Activated CD4-positive, alpha-beta T cell treated with anti-CD3 and anti-CD28 coated beads for 48 hours (primary cell): ENCODE measurements at regions not wholly inside any gene's neighbourhood (a gene's known extent, or its start where the extent isn't known, plus 50 kb on each side); places are given as distances from the start of the nearest gene placed in this dataset.

Experiments
- DNase-seq: peaks from one replicate; pipeline ENCODE4 v3.0.0-alpha.2; 2020

DNA sequence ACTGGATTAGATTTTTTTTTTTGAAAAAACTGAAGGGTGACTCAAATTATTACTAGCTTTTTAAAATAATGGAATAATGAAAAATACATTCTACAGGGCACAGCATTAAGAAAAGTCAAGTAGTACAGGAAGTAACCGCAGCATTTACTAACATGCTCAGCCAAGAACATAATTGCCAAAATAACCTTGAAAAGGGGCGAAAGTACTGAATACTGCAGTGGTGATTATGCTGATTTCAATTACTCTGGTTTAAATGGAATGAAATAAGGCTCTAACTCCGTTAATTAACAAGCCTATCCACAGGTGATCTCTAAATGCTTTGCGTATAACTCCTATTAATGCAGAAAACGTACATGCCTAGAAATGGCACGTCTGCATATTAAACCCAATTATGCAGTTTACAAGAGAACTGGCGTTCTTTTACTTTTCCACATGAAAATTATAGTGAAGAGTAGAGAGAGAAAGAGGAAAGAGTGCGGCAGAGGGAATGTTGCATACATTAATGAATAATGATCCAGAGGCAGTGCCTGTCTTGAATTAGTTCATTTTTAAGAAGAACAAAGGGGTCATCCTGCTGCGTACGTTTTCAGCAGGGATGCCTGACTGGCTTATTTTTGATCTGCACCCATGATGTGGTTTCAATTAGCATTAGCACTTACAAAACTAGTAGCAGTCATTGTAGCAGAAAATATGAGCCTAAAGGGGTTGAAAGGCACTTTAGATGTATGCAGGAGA is 612.4 kb downstream of the NYAP2 start:
- no peak for DNase-seq

DNA sequence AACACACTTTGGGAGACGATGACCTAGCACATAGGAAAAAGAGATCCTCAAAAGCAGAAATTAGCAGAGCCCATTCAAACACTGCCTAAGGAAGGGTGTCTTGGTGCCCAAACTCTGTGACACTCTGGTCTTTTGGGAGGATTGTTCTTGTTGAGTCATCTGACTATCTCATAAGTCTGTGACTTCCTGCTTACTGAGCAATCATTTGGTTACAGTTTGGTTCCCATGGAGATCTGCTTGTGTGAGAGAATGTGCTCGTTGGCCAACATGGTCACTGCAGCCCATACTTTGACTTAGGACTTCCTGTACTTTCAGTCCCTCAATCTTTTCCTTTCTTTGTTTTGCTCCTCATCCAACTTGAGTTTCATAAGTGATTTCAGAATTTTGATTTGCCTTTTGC is 602.9 kb downstream of the NYAP2 start:
- DNase-seq, result no peak

DNA sequence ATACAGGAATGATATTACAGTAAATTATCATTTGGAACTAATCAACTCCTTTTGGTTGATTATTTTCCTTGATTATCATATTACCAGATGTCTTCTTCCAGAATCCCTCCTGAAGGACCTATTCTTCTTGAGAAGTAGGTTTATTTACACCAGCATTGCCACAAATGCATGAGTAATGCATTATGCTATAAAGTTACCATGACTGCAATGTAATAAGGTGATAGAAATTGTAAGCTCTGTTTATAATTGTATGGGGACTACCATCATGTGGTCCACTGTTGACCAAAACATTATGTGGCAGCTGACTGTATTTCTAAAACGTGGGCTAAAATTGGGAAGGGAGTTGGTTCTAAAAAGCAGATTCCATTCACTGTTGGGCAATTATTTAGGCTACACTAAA is 602.2 kb downstream of the NYAP2 start:
- no peak for DNase-seq

DNA sequence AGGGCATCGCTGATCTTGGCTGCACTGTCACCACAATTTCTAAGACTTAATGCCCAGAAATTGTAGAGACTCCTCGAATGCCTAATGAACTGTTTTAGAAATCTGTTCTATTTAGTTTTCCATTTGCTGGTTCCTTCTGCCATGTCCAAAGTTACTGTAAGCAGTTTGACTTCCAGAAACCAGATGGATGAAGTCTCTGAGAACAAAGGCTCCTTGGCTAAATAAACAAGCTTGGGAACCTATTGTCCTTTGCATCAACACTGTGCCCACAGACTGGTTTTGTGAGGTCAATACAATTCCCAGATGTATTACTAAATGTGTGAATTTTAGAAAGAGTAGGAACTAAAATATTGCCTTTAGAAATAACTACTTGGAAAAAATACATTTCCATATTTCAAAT is 600.2 kb downstream of the NYAP2 start:
- DNase-seq, result no peak

DNA sequence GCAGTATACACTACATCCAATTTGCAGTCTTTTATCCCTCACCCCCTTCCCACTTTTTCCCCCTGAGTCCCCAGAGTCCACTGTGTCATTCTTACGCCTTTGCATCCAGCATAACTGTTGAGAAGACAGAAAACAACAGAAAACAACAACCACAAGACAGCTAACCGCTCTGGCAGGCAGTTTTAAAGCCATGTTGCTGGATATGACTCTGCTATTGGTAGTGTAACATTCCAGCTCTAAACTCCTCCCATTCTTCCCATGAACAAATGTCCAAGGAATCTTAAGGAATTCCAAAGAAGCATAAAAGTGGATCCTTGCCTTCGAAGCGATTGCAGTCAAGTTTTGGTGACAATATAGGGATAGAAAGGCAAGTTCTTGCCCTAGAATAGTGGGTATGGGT is 599.1 kb downstream of the NYAP2 start:
- DNase-seq, result no peak

DNA sequence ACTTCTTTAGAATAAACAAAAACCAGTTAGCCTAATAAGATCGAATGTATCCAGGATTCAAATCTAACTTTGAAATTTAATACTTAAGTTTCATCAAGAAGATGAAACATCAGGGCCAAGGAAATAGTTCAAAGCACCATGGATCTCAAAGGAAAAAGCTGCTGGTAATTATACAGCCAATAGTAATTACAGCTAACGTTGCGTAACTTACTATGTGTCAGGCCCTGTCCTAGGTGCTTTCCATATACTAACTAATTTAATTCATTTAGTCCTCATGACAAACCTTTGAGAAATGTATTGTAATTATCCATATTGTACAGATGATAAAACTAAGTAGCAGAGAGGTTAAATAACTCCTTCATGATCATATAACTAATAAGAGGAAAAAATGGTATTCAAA is 598.6 kb downstream of the NYAP2 start:
- no peak for DNase-seq

DNA sequence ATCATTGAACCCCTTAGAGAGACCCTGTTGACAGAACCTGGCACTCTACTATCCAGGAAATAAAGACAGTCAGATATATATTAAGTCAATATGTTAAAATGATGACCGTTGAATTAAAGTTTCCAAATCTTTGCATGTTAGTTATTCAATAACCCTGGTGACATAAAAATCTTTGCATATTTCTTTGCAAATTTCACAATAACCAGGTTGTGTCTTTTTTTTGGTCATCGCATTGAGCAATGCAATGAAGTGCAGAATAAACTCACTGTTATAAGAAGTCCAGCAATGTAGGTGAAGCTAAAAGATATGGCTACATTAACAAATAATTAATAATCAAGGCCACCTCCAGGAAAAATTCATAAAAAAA is 596.9 kb downstream of the NYAP2 start:
- DNase-seq, result no peak

DNA sequence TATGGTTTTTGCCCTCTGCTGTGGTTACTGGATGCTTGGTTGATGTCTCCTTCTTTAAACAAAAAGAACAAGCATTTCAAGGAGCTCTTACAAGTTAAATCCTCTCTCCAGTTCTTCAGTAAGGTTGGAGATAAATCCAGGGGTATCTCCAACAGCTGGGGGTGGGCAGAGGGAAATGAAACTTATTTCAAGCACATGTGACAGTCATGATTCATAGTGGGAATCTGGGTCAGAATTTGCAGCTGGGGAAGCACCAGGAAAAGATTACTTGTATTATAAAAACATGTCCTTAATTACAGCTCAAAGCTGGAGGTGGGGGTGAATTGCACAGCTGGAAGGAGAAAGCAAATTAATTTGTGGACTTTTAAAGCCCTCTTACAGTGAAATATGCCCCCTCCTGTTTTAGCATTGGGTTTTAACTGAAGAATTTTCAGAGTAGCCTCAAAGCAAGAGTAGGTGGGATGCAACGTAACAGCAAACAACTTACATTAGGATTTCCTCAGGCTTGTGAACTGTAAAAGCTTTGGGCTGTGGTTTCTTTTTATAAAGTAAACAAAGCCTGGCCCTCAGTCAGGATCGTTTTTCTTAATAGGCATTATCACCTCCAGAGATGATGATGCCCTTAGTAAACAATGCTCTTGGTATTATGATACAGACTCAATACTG is 596.4 kb downstream of the NYAP2 start:
- no peak for DNase-seq

DNA sequence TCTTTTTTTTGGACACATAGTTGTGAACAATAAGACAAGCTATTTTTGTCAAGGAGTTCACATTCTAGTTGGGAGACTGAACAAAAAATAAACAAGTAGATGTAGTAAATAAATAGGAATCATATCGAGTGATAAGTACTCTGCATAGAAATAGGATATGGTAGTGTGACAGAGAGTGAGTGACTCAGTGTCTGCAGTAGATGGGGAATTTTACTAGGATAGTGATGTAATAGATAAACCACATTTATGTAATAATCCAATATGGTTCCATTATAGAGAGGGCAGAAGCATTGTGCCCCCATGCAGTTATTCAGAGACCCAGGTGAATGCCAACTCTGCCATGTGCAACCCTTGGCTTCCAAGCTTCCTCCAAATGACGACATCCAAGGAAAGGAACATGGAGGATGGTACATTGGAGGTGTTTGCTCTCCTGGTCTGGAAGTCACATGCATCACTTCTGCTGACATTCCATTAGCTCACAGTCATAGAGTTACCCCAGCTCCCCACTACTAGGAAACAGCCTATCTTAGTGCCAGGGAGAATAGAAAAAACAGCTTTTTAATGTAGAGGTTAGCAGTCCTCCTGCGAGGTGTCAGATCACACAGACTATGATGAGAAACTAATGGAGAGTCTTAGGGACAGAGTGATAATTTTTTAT is 595.4 kb downstream of the NYAP2 start:
- no peak for DNase-seq

DNA sequence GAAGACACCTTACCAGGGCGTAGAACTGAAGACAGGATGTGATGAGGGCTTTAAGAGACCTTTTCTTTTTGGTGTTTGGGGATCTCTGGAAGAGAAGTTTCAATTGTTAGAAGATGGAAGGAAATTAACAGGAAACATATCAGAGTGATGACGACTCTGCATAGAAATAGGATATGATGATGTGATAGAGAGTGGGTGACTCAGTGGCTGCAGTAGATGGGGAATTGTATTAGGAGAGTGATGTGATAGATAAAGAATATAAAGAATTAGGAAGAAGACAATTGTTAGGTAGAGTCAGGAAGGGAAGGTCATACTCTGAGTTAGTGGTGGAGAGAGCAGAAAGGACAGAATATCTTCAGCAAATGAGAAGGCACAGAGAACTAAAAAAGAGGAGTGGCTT is 593.9 kb downstream of the NYAP2 start:
- DNase-seq, result no peak

DNA sequence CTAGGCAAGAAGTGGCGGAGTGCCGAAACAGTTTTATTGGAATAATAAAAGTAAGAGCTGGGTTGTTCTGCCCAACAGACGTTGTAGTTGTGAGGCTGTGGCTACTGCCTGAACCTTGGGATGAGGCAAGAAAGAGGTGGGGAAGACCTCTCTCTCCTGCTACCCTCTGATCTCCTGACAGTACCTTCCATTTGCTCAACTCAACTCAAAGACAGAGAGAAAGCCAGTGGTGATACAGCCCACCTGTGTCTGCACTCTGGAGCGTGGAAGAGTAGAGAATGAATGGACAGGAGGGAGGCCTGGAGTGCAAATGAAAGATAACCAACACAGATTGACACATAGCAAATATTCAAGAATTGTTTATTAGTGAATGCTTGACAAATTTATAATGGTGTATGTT is 590.3 kb downstream of the NYAP2 start:
- DNase-seq, result no peak

DNA sequence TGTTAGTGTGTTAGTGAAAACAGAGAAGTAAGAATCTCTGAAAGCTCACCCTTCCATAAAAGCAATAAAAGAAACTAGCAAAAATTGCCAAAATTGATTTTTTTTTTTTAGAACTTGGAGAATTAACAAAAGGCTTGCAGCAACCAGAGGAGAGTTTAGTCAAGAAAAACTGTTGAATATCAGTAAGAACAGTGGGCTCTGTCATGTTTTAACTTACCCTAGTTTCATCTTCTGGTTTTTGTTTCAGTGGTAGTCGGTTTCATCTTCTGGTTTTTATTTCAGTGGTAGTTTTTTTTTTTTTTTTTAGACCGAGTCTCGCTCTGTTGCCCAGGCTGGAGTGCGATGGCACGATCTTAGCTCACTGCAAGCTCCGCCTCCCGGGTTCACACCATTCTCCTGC is 580.9 kb downstream of the NYAP2 start:
- no peak for DNase-seq

DNA sequence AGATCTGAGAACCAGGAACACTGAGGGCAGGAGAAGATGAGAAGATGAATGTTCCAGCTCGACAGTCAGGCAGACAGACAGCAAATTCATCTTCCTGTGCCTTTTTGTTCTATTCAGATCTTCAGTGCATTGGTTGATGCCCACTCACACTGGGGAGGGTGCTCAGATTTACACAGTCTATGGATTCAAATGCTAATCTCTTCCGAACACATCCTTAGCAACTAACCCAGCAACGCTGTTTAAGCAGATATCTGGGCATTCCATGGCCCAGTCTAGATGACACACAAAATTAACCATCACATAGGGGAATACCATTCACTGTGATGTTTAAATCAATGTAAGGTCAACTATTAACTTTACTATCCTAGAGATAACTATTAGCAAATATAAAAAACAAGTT is 571.9 kb downstream of the NYAP2 start:
- DNase-seq, result no peak

DNA sequence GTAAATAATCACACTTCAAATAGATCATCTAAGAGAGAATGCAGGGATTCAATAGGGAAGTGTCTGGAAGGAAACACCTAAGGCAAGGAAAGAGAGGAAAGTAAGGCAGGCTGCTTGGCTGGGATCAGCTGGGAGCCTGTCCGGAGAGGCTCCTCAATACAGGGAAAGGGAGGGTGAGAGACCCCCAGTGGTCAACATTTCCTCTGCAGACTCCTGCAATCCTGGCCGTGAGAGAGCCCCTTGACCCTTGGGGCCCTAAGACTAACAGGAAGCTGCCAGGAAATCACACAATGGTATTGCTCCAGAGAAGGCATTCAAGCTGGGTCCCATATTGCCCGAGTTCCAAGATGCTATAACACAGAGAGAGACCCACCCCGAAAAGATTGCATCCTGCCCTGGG is 549.4 kb downstream of the NYAP2 start:
- no peak for DNase-seq

DNA sequence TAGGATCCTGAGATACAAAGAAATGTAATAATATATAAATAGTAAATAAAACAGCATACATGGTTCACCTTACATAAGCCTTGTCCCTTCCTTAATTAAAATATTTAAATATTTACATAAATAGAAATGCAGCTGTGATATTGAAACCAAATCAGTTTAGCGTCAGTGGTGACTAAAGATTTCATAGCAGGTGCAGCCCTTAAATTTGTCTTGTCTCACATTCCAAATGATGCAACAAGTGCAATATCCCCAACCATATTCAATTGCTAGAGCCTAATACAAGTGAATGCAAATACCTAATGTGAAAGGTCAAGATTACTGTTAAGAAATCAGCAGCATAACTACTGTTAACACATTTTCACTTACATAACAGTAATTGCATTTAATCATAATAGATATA is 539.5 kb downstream of the NYAP2 start:
- DNase-seq, result no peak

DNA sequence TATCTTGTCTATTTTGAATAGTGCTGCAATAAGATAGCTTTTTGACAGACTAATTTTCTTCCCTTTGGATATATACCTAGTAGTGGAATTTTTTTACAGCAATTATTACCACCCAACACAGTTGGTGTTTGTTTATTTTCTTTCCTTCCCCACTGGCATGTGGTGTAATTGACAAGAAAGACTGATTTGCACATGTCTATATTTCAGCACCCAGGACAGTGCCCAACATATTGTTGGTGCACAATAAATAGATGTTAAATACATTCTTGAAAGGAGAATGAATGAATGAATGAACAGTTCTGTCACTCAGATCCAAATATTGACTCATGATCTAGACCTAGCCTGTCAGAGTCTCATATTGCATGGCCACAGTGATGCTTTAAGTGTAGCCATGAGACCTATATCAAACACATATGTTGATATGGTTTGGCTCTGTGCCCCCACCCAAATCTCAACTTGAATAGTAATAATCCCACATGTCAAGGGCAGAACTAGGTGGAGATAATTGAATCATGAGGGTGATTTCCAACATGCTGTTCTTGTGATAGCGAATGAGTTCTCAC is 538.2 kb downstream of the NYAP2 start:
- DNase-seq, result no peak

DNA sequence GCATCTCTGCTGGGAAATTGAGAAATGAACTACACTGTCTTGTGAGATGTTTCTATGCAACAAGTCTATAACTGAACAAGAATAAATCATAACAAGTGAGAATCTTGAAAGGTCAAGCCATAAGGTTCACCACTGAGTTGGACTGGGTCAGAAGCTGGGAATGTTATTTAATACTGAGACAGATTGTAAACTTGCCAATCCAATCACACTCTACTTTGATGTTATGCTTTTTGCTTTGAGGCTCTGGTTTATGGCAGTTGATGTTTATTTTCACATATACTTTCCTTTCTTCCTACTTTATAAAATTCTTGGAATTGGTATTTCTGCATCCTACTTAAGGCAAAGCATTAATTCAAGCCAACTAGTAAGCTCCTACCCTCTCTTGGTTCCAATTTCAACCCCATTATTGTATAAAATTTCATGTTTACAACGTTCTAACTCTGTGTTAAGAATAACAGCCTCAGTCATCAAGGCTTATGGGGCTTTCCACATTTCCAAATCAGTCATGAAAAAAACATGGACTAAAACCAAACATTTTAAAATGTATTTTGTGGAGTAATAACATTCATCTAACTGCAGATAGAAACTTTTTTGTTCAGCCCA is 533.4 kb downstream of the NYAP2 start:
- DNase-seq, result no peak

DNA sequence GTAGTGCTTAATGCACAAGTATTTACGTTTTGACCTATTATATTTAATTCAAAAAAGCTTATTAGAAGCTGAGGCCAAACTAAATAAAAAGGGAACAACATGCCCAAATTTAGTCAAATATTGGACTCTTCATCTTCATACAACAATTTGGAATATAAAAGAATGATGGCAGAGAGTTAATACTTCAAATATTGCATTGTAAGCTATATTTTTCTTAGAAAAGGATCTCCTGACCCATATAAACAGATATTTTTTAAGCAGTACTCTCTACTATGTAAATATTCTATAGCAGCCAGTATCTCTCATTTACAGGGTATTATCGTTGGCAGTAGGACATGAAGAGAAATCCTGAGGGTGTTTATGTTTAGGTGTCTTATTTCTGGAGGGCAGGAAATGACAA is 531.2 kb downstream of the NYAP2 start:
- no peak for DNase-seq

DNA sequence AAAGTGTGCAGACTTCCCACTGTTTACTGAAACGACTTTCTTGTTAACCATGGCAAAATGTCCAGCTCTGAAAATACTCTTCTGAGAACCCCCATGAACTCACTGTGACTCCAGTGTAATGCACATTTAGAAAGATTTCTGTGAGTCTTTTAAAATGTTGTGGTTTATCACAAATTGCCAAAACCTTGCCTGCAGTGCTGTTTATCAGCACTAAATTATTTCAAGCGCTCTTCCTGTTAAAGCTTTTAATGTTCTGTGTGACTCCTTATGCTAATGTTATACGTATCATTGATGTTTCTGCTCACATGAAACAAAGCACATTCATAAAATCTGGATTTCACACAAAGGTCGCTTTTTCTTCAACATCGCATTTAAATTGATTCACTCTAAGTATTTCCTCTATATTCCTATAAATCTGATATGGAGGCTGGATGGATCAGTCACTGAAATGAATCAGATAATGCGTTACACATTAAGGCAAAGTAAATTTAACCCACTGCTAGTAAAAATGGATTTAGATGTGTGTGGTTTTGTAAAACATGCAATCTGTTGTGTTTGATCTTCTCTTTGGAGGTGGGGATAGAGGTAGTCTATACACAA is 521.2 kb downstream of the NYAP2 start:
- no peak for DNase-seq

DNA sequence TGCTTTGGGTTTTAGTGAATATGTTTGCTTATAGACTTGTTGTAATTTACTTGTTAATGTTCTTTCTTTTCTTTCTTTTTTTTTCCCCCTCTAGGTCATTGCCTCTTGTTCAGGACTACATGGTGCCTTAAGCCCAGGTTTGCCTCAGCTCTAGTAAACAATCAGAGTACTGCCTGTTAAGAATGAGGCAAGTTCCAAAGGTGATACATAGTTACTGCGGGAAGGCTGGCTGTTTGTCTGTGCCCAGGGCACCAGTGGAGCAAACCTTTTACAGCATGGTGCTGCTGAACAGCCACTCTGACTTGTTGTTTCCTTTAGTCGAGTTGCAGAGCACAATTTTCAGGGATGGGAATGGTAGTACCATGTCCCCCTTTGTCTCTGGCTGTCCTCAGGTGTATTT is 517.2 kb downstream of the NYAP2 start:
- no peak for DNase-seq

DNA sequence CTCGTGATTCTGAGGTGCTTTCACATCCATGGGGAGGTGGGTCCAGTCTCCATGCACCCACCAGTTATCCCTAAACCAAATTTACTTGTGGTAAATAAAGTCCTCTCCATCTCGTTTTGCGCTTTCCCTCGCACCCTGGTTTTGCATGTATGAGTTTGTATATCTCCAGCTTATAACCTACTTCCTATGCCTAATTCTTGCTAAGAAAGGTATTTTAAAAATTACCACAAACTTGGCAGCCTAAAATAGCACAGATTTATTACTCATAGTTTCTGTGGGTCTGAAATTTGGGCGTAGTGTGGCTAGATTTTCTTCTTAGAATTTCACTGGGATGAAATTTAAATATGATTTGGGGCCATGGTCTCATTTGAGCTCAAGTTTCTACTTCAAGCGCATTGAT is 511.5 kb downstream of the NYAP2 start:
- no peak for DNase-seq

DNA sequence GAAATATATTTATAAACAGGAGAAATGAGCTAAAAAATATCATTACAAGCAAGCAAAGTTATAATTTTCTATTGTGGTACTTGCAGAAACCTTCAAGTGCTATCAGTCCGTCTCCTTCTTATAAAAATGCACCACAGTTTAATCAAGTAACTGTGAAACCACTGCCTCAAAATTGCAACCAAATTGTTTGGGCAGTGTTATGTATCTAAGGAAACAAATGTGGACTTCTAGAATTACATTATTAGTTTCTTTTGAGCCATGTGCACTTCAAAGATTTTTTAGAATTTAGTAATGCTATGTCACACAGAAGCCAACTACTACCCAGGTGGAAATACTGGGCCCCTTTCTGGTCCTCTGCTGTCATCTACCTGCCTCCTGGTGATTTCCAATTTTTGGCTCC is 495.6 kb downstream of the NYAP2 start:
- DNase-seq, result no peak

DNA sequence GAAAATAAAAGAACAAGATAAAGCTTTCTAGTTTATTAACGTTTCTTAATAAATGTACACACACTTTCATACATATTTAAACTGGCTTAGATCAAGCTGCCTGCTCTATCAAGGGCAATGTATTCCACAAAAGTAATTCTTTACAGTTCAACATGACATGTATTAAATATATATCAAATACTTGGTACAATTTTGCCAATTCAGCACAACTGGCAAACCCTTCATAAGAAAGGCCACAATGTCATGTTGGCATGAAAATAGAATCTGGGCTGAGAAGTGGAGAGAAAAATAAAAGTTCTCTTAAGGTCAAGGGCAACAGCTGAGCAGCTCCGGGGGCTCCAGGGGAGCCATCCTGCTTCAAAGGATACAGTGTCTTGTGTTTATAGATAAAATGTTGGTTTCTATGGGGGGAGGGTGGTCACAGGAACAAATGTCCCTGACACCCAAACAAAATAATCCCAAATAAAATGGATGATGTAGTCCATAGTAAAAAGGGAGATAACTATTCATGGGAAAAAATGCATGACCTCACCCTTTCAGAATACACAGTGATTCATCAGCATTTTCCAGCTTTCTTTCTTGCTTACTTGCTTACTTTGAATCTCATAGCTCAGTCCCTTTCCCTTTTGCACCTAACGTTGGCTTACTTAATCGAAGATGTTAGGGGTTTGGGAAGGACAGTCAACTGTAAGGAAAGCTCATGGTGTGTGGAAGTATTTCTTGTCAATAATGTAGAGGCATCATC is 494.9 kb downstream of the NYAP2 start:
- no peak for DNase-seq
